Stomach (tissue), 8 donors: ENCODE measurements at regions not wholly inside any gene's neighbourhood (a gene's known extent, or its start where the extent isn't known, plus 50 kb on each side); places are given as distances from the start of the nearest gene placed in this dataset.

ENCODE experiments used
- DNase-seq, 2 donors: peaks; one replicate each; pipeline versions ENCODE4 v3.0.0 to v3.0.0-alpha.2; 2013 to 2019
- H3K27ac ChIP-seq, 5 donors: fragments of 200-600 bp in 4 of 5; sonication (generic) in 4 of 5; one replicate each; pipeline ENCODE4 v1.5.1; 2013 to 2019; ENCODE audit warnings: mild to moderate bottlenecking in 1 of 5, moderate library complexity in 1 of 5
- H3K27me3 ChIP-seq, 3 donors: fragments of 200-600 bp; sonication (generic); one replicate each; pipeline ENCODE4 v1.5.1; 2017 to 2019; ENCODE audit warnings: mixed run types in 1 of 3
- H3K36me3 ChIP-seq, 4 donors: fragments of 200-600 bp; sonication (generic); 1 replicate in 3 of 4; 2 replicates in 1 of 4; pipeline ENCODE4 v1.5.1; 2016 to 2019
- H3K4me1 ChIP-seq, 4 donors: fragments of 200-600 bp; sonication (generic); one replicate each; pipeline ENCODE4 v1.5.1; 2016 to 2019
- H3K4me3 ChIP-seq, 4 donors: fragments of 200-600 bp; sonication (generic) in 3 of 4; one replicate each; pipeline ENCODE4 v1.5.1; 2016 to 2019; ENCODE audit warnings: mild to moderate bottlenecking in 1 of 4
- H3K9me3 ChIP-seq, 4 donors: fragments of 200-600 bp; sonication (generic); one replicate each; pipeline ENCODE4 v1.5.1; 2016 to 2019
- CTCF ChIP-seq, 7 experiments: fragments of 450-650 bp in 4 of 7; fragments of 200-600 bp in 3 of 7; sonication (generic) in 3 of 7; IDR thresholded peaks; one replicate each; pipeline ENCODE4 v1.5.1; 2016 to 2019; ENCODE audit warnings: antibody characterized with exemption in 7 of 7, control low read depth in 2 of 7, mild to moderate bottlenecking in 1 of 7
- EP300 ChIP-seq: sonication (generic); formaldehyde crosslinking; IDR thresholded peaks from one replicate; pipeline ENCODE4 v1.6.1; 2017; ENCODE audit warnings: antibody characterized with exemption
- POLR2A ChIP-seq, 4 donors: fragments of 450-650 bp; IDR thresholded peaks; one replicate each; pipeline ENCODE4 v1.6.1; 2016; ENCODE audit warnings: antibody characterized with exemption in 4 of 4, control low read depth in 2 of 4, mild to moderate bottlenecking in 1 of 4, moderate library complexity in 1 of 4
- POLR2AphosphoS5 ChIP-seq, 3 donors: sonication (generic); formaldehyde crosslinking; IDR thresholded peaks; one replicate each; pipeline ENCODE4 v1.6.1; 2016; ENCODE audit warnings: antibody characterized with exemption in 3 of 3
- WGBS, 5 donors: extraction: QIAGEN DNeasy Blood & Tissue Kit in 3 of 5; methylation state at CpG; one replicate each; pipeline versions ENCODE4 v1.1.5 to v1.1.7; 2013 to 2018; 5-methylcytosine and 5-hydroxymethylcytosine counted together
- intact Hi-C: fragments of 100-400 bp; cut with DNase I; formaldehyde crosslinking; loops from one replicate; pipeline ENCODE4 v1.15.1; 2023; ENCODE audit warnings: low total_unique reads
- donor health status: healthy with polysubstance abuse.
- donor health status: Bipolar disorder and iron deficiency.
- donor health status: healthy.

GRCh38 chr3:150351398-150351797, 56.7 kb upstream of the TSC22D2 start:
- WGBS, 5 donors: 94 to 100% (median 97%) methylated on average over 3 of the region's 3 CpGs
- intact Hi-C loops: no loop called here

GRCh38 chr3:150349314-150350097, 58.6 kb upstream of the TSC22D2 start:
- 59 to 86% (median 71%) methylated on average over 6 to 7 of the region's 7 CpGs for WGBS, 5 donors
- no peaks in the 10 kb centered on the region for H3K27me3 ChIP-seq
- H3K36me3 ChIP-seq: no peaks in the 10 kb centered on the region
- peak in 1 of 2 donors; percentile 47 for DNase-seq
- TF ChIP-seq POLR2A (IDR thresholded peaks at IDR 0.05): no peak
- no peak for TF ChIP-seq EP300
- no peak for TF ChIP-seq CTCF (IDR thresholded peaks at IDR 0.05)
- no peak for TF ChIP-seq POLR2AphosphoS5 (IDR thresholded peaks at IDR 0.05)
- H3K27ac ChIP-seq: peak overlapping the region in 1 of 5 donors; percentile 36
- H3K9me3 ChIP-seq: no peaks in the 10 kb centered on the region
- intact Hi-C loops: no loop called here
- no peak overlapping the region for H3K4me3 ChIP-seq
- peaks cover 4 to 23% (median 9%) of the 10 kb centered on the region in 4 donors for H3K4me1 ChIP-seq

More at GRCh38 chr3:150351398-150351797, 56.7 kb upstream of the TSC22D2 start:
- peaks cover 4 to 23% (median 9%) of the 10 kb centered on the region in 4 donors for H3K4me1 ChIP-seq
- H3K27ac ChIP-seq: no peak overlapping the region
- no peaks in the 10 kb centered on the region for H3K27me3 ChIP-seq
- TF ChIP-seq POLR2A (IDR thresholded peaks at IDR 0.05) (no peak), EP300 (no peak), POLR2AphosphoS5 (IDR thresholded peaks at IDR 0.05) (no peak), CTCF (IDR thresholded peaks at IDR 0.05) (no peak)
- no peaks in the 10 kb centered on the region for H3K9me3 ChIP-seq
- DNase-seq: no peak
- H3K4me3 ChIP-seq: no peak overlapping the region
- H3K36me3 ChIP-seq: no peaks in the 10 kb centered on the region

- Histone ChIP-seq H3K9me3 (no peaks in the 10 kb centered on the region), H3K27ac (peak overlapping the region in 4 of 5 donors; percentile 6 to 52 (median 34)), H3K36me3 (no peaks in the 10 kb centered on the region), H3K4me3 (no peak overlapping the region), H3K27me3 (no peaks in the 10 kb centered on the region), H3K4me1 (peaks cover 4 to 23% (median 9%) of the 10 kb centered on the region in 4 donors)
- peak; percentile 46 to 69 for DNase-seq
- TF ChIP-seq CTCF (IDR thresholded peaks at IDR 0.05): no peak
- peak in 2 of 3 donors; percentile 49 to 81 for TF ChIP-seq POLR2AphosphoS5 (IDR thresholded peaks at IDR 0.05)
- intact Hi-C loops: no loop called here
- 20 to 30% (median 27%) methylated on average over 6 of the region's 6 CpGs for WGBS, 5 donors
These were observed 59.6 kb upstream of the TSC22D2 start for GRCh38 chr3:150348500-150348899.

GRCh38 chr3:150346981-150347863, 60.9 kb upstream of the TSC22D2 start:
- 76 to 81% (median 79%) methylated on average over 10 of the region's 10 CpGs for WGBS, 5 donors
- H3K27ac ChIP-seq: peak overlapping the region in 3 of 5 donors; percentile 30 to 36 (median 33)
- H3K36me3 ChIP-seq: no peaks in the 10 kb centered on the region
- intact Hi-C loops: no loop called here
- no peak for TF ChIP-seq POLR2AphosphoS5 (IDR thresholded peaks at IDR 0.05)
- TF ChIP-seq EP300: no peak
- TF ChIP-seq CTCF (IDR thresholded peaks at IDR 0.05): no peak
- no peak for TF ChIP-seq POLR2A (IDR thresholded peaks at IDR 0.05)
- peaks cover 4 to 23% (median 9%) of the 10 kb centered on the region in 4 donors for H3K4me1 ChIP-seq
- no peaks in the 10 kb centered on the region for H3K9me3 ChIP-seq
- no peak overlapping the region for H3K4me3 ChIP-seq
- H3K27me3 ChIP-seq: no peaks in the 10 kb centered on the region
- DNase-seq: peak in 1 of 2 donors; percentile 39
